Prostate gland (tissue), 2 donors: ENCODE measurements at regions not wholly inside any gene's neighbourhood (a gene's known extent, or its start where the extent isn't known, plus 50 kb on each side); places are given as distances from the start of the nearest gene placed in this dataset.

Experiments used
- DNase-seq: peaks from one replicate; pipeline ENCODE4 v3.0.0-alpha.2; 2019; ENCODE audit warnings: low spot score
- H3K27ac ChIP-seq, 2 donors: fragments of 200-600 bp; sonication (generic); 2 replicates each; pipeline ENCODE4 v1.5.1; 2017 to 2019
- H3K27me3 ChIP-seq: fragments of 200-600 bp; sonication (generic); replicated peaks from 2 replicates; pipeline ENCODE4 v1.5.1; 2019; ENCODE audit not compliant: insufficient read depth
- H3K36me3 ChIP-seq, 2 donors: fragments of 200-600 bp; sonication (generic); 1 replicate in 1 of 2; 2 replicates in 1 of 2; pipeline versions ENCODE4 v1.5.1 to v1.8.1; 2017 to 2019
- H3K4me1 ChIP-seq: fragments of 200-600 bp; sonication (generic); replicated peaks from 2 replicates; pipeline ENCODE4 v1.5.1; 2019
- H3K4me3 ChIP-seq, 2 donors: fragments of 200-600 bp; sonication (generic); 2 replicates each; pipeline ENCODE4 v1.5.1; 2017 to 2019
- H3K9me3 ChIP-seq: fragments of 200-600 bp; sonication (generic); 2 replicates; pipeline ENCODE4 v1.5.1; 2017
- POLR2A ChIP-seq: fragments of 450-650 bp; IDR thresholded peaks from one replicate; pipeline ENCODE4 v1.6.1; 2016; ENCODE audit warnings: antibody characterized with exemption, mild to moderate bottlenecking
- POLR2AphosphoS5 ChIP-seq: sonication (generic); formaldehyde crosslinking; IDR thresholded peaks from one replicate; pipeline ENCODE4 v1.6.1; 2017; ENCODE audit warnings: antibody characterized with exemption
- WGBS: methylation state at CpG from one replicate; pipeline ENCODE4 v1.1.5; 2018; 5-methylcytosine and 5-hydroxymethylcytosine counted together
- intact Hi-C: fragments of 100-400 bp; cut with DNase I; formaldehyde crosslinking; loops from one replicate; pipeline ENCODE4 v1.14.2; 2022
- TF ChIP-seq, protein P1 (sequence below), 4 experiments: fragments of 200-600 bp in 2 of 4; fragments of 450-650 bp in 2 of 4; sonication (generic) in 2 of 4; IDR thresholded peaks; 1 replicate in 3 of 4; 2 replicates in 1 of 4; pipeline ENCODE4 v1.5.1; 2016 to 2019; ENCODE audit warnings: antibody characterized with exemption in 4 of 4, mild to moderate bottlenecking in 2 of 4, moderate library complexity in 2 of 4

DNA sequence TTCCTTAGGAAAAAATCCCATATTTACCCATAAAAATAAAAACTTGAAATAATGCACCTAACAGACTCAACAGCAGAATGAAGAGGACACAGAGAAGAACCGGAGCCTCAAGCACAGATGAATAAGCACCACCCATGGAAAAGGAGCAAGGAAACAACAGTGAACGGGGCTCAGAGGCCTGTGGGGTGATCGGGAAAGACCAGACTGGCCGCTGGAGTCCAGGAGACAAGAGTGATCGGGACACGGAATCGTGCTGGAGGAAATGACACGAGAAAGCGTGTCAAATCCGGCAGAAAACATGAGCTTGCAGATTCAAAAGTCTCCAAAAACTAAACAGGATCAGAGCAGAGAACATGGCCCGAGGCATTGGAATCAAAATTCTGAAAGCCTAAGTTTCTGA, 448.0 kb upstream of the SALL3 start:
- Histone ChIP-seq H3K9me3 (no peaks in the 10 kb centered on the region), H3K36me3 (no peaks in the 10 kb centered on the region), H3K27ac (no peak overlapping the region), H3K27me3 (no peaks in the 10 kb centered on the region), H3K4me3 (no peak overlapping the region), H3K4me1 (no peaks in the 10 kb centered on the region)
- intact Hi-C loops = no loop called here
- WGBS = 90% methylated on average over 11 of the region's 11 CpGs
- no peak for DNase-seq
- no peak for TF ChIP-seq POLR2A
- no peak for TF ChIP-seq POLR2AphosphoS5
- TF ChIP-seq, protein P1, sequence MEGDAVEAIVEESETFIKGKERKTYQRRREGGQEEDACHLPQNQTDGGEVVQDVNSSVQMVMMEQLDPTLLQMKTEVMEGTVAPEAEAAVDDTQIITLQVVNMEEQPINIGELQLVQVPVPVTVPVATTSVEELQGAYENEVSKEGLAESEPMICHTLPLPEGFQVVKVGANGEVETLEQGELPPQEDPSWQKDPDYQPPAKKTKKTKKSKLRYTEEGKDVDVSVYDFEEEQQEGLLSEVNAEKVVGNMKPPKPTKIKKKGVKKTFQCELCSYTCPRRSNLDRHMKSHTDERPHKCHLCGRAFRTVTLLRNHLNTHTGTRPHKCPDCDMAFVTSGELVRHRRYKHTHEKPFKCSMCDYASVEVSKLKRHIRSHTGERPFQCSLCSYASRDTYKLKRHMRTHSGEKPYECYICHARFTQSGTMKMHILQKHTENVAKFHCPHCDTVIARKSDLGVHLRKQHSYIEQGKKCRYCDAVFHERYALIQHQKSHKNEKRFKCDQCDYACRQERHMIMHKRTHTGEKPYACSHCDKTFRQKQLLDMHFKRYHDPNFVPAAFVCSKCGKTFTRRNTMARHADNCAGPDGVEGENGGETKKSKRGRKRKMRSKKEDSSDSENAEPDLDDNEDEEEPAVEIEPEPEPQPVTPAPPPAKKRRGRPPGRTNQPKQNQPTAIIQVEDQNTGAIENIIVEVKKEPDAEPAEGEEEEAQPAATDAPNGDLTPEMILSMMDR (IDR thresholded peaks at IDR 0.05) = no peak

DNA sequence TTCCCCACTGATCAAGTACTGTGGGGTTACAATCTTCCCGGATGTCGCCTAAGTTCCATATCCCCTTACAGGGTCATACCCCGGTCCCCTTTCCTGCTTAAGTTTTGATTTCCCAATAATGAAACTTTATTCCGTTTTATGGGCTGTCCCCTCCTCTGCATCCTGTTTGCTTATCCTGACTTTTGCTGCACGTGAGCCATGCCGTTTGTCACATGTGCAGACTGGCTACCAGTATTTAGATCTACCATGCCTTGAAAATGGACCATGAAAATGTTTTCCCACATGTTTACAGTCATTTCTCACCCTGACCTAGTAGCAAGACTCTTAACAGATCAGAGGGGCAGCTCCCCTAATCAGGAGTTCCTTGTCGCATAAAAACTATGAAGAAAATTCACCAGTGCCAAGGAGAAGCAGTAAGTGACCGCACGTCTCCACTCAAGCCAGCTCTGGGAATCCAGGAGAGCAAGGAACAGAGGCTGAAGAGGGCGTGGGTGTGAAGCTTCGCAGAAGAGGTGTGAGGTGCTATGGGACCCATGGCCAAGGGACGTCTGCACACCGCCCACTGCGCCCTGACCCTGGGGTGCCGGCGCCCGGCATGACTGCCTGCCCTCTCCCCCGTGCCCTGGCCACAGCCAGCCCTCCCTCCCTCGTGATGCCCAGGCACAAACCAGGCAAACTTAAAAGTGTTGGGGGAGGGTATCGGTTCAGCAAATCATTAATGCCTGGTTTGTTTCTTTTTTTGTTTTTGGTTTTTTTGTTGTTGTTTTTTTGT, 440.8 kb upstream of the SALL3 start:
- intact Hi-C loops = no loop called here
- TF ChIP-seq, protein P1 (IDR thresholded peaks at IDR 0.05) = no peak
- DNase-seq = no peak
- WGBS = 81% methylated on average over 20 of the region's 20 CpGs
- Histone ChIP-seq H3K9me3 (no peaks in the 10 kb centered on the region), H3K27me3 (no peaks in the 10 kb centered on the region), H3K4me1 (no peaks in the 10 kb centered on the region), H3K36me3 (no peaks in the 10 kb centered on the region), H3K27ac (no peak overlapping the region), H3K4me3 (no peak overlapping the region)

DNA sequence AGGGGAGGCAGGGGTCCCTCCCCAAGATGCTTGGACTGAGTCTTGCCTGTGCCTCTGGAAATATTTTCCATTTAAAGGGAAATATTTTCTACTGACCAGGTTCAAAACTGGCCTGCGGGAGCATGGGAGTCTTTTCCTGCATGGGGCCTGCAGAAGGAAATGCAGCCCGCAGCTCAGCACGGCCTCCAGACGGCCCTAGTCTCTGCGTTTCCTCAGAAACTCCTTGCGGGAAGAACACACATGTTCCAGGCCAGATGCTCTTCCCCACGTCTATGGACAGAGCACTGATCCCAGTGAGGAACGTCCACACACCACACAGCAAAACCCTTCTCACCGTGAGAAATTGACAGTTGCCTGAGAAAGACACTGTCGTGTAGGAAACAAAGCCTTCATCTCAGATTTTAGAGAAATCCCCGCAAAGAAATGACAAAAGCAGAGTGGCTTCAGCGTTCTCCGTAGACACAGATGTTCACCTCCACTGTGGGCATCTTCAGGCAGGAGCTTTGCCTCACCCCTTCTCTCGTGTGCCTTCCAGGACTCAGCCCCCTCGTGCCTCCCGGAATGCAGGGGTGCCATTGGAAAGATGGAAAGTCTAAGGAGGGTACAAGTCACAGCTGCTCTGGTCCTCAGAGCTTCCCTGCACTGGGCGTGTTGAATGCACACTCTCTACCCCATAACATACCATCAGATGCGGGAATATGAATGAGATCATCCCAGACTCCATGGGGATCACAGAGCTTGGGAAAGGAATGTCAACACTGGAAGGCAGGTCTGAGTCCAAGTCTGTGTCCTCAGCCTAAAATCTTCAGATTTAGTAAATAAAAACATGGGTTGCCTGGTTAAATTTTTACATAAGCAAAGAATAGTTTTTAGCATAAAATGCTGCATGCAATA, 438.7 kb upstream of the SALL3 start:
- H3K36me3 ChIP-seq = no peaks in the 10 kb centered on the region
- no peak overlapping the region for H3K4me3 ChIP-seq
- no peaks in the 10 kb centered on the region for H3K9me3 ChIP-seq
- 87% methylated on average over 18 of the region's 18 CpGs for WGBS
- intact Hi-C loops = no loop called here
- no peaks in the 10 kb centered on the region for H3K27me3 ChIP-seq
- no peak for DNase-seq
- no peaks in the 10 kb centered on the region for H3K4me1 ChIP-seq
- TF ChIP-seq POLR2AphosphoS5 (no peak), POLR2A (no peak)
- TF ChIP-seq, protein P1 (IDR thresholded peaks at IDR 0.05) = no peak
- H3K27ac ChIP-seq = no peak overlapping the region

DNA sequence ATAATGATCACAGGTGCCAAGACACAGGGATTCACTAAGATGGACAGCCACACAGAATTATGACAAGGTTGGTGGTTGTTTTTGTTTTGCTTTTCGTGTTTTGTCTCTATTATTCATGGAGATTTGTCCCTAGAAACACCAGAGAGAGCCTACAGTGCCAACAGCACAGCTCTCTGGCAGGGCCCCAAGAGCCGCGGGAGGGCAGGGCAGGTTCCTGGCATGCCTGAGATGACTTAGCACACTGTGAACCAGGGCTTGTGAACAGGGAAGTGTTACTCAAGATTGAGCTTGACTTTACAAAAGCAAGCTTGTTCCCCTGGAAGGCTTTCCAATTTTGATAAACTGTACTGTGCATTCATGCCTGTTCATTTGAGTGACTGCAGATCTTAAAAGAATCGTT, 437.4 kb upstream of the SALL3 start:
- WGBS = 2% methylated on average over 4 of the region's 4 CpGs
- Histone ChIP-seq H3K4me3 (no peak overlapping the region), H3K36me3 (no peaks in the 10 kb centered on the region), H3K27ac (no peak overlapping the region), H3K9me3 (no peaks in the 10 kb centered on the region), H3K27me3 (no peaks in the 10 kb centered on the region), H3K4me1 (no peaks in the 10 kb centered on the region)
- DNase-seq = peak; percentile 92
- TF ChIP-seq POLR2A (no peak), POLR2AphosphoS5 (peak; percentile 86)
- TF ChIP-seq, protein P1 (IDR thresholded peaks at IDR 0.05) = no peak
- intact Hi-C loops = no loop called here
